GM18498 (cell line): ENCODE measurements at regions not wholly inside any gene's neighbourhood (a gene's known extent, or its start where the extent isn't known, plus 50 kb on each side); places are given as distances from the start of the nearest gene placed in this dataset.
"Not testable (repeated sequence)": the region's sequence is repeated elsewhere in the genome, so short reads cannot be mapped to it uniquely, and the experiment has no call there.

Experiments used
- ATAC-seq: cut with Tn5 transposase; IDR thresholded peaks from one replicate; pipeline ENCODE4 v1.9.1; 2021; ENCODE audit warnings: mild to moderate bottlenecking, moderate library complexity; ENCODE audit not compliant: unreplicated experiment

GRCh38 chr11:29629286-29629685 is 387.5 kb downstream of the KCNA4 start:
- no peak for ATAC-seq

DNA sequence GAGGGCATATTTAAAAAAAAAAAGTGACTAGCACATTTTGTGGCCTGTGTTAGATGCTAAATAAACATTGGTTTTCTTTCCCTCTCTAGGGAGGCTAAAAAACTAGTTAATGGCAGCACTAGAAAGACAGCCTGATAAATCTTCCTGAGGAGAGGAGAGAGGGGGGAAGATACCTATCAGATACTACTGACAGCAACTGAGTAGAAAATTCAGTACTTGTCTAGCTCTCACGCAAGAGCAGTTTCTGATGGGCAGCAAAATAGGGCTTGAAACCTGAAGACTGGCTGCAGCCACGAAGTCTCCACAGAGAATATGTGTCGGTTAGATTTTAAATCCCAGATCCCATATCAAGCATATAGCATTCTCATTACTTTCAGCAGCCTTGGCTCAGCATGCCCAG is 388.2 kb downstream of the KCNA4 start:
- ATAC-seq: no peak

GRCh38 chr11:29627541-29627940 is 389.3 kb downstream of the KCNA4 start:
- ATAC-seq: no peak

DNA sequence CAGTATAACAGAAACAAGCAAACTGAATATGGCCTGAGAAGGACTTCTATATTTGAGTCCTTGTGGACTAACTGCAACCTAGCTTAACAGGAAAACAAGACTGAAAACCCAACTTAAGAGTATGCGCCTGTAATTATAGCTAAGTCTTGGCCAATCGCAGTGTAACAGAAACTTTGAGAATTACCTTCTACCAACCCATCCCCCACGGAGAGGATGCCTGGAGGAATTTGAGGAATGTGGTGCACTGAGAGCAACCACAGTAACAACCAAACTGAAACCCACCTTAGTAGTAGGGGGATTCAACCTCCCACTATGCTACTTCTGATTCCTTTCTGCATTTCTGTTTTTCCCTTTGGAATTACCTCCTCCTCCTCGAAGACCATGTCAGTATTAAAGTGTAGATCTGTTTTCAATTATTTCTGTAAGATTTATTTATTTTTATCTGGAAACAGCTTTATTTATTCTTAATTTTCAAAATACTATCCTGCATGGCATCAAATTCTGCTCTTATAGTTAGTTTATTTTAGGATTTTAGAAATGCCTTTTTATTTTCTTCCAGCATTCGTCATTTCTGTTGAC is 393.6 kb downstream of the KCNA4 start:
- no peak for ATAC-seq

DNA sequence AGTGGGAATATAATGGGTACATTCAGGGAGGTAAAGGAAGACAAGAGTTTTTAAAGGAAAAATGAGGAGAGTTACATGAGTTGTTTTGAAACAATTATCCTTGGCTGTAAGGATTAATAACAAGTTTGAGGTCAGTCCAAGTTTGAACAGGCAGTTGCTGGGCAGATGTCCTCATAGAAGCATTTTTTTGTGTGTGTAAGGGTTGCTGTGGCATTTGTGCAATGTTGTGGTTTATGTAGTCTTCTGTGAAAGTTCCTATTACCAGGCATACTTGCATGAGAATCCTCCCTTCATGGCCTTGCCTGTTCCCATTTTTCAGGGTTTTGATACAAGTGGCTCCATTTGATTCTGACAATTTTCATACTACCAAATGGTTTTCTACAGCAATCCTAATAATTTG is 400.2 kb downstream of the KCNA4 start:
- ATAC-seq: no peak

- ATAC-seq: no peak
These were observed 404.4 kb downstream of the KCNA4 start for GRCh38 chr11:29612423-29612822.

DNA sequence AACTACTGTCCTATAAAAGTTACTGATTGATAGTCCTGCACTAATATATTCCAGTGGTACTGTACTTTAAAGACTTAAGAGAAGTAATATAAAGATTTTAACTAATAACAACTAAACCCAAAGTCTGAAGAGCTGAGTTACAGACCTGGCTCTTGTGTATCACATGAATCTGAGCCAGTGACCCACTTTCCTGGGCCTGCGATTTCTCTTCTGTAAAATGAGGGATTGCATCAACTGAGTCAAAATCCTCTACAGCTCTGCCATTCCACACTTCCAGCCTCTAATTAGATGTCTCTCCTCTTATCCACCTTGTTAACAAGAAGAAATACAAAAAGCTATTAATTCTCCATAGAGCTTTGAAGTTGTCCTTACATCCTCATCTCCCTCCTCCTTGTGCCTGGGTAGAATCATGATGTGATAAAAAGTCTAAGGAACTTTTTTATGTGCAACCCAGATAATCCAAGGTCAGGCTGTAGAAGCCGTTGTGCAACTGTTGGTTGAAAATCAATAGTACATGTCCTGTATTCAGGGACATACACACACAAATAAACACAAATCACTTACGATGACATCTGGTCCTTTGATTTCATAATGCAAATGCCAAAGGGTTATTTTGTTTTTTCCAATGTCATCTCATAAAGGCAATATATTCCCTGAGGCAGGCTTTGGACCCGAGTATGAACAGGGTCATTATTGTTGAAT is 410.3 kb downstream of the KCNA4 start:
- no peak for ATAC-seq

DNA sequence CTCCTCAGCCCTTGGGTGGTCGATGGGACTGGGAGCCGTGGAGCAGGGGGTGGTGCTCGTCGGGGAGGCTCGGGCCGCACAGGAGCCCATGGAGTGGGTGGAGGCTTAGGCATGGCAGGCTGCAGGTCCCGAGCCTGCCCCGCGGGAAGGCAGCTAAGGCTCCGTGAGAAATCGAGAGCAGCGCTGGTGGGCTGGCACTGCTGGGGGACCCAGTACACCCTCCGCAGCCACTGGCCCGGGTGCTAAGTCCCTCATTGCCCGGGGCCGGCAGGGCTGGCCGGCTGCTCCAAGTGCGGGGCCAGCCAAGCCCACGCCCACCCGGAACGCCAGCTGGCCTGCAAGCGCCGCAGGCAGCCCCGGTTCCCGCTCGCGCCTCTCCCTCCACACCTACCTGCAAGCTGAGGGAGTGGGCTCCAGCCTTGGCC is 416.7 kb downstream of the KCNA4 start:
- ATAC-seq: not testable (repeated sequence)

DNA sequence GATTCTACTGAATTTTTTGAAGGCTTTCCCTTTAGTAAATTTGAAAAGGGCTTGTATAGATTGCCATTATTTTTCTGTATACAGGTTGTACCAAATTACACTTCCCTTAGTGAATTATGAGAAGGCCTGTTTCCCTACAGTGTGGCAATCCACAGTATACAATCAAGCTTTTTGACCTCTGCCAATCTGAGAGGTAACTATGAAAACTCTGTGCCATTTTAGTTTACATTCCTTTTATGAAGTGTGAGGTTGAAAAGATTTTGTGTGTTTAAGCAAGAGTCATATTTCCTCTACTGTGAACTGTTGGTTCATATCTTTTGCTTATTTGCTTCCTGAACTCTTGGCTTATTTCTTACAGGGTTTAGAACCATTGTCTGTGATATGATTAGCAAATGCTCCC is 432.5 kb downstream of the KCNA4 start:
- ATAC-seq: no peak

DNA sequence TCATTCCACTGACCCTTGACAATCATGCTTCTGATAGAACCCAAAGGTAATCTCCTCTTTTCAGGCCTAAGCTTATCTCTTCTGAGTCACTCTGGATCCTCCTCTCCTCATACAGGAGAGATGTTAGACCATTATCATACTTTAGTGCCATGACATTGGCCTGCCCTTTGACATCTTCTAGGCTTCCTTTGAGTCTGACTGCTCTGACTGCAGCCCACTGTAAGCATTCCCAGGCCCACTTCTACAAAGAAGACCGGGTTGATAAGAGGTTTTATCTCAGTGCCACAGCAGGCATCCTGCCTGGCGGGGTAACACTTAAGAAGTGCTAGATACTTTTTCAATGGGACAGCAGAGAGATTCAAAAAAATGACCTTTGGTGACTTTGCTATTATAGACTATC is 438.0 kb downstream of the KCNA4 start:
- no peak for ATAC-seq

DNA sequence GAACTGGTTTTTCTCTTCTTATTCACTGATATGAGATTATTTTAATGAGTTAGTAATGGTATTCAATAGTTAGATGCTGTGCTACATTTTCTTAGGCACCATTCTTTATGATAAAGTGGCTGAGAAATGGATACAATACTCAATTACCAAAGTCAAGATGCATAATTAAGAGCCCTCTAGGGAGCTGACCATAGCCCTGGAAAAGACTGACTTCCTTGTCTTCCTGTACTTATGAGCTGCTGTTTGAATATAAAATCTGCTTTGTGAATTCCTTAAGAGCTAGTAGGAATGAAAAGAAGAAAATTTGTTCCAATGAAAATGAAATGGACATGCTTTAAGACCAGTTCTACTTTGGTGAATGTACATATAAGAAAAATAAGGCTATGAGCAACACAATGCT is 452.3 kb downstream of the KCNA4 start:
- ATAC-seq: no peak

- no peak for ATAC-seq
These were observed 454.6 kb downstream of the KCNA4 start for GRCh38 chr11:29562183-29562582.

DNA sequence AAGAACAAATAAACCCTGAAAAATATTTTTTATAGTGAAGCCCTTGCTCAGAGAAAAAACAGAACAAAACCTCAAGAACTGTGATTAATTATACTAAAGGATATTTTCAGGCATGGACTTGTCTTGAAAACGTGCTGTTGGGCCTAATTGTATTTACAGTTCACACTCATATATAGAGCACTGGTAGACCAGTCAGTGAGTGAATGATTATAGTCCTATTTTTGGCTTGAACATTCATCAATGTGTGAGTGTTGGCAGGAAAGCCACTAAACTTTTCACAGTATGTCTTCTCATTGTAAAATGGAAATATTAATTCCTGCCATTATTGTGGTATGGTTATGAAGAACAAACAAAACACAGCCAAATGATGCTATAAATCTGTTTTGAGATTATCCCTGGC is 462.8 kb downstream of the KCNA4 start:
- no peak for ATAC-seq

GRCh38 chr11:29538339-29539036 is 478.3 kb downstream of the KCNA4 start:
- no peak for ATAC-seq

DNA sequence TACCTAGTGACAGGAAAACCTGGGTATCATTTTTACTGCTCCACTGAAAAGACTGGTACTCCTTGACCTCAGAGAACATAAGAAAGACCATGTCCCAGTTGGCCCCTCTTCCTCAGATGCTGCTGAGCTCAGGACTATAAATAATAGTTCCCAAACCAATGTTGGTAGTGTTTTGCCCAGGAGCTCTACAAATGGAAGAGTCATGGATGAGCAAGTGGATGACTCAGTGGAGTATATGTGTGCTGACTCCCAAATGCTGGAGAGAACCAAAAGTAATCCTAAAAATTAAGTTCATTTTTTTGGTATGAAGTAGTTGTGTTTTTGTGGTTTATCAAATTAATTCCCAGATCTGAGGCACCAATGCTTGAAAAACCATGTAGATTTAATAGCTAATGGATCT is 482.0 kb downstream of the KCNA4 start:
- no peak for ATAC-seq

DNA sequence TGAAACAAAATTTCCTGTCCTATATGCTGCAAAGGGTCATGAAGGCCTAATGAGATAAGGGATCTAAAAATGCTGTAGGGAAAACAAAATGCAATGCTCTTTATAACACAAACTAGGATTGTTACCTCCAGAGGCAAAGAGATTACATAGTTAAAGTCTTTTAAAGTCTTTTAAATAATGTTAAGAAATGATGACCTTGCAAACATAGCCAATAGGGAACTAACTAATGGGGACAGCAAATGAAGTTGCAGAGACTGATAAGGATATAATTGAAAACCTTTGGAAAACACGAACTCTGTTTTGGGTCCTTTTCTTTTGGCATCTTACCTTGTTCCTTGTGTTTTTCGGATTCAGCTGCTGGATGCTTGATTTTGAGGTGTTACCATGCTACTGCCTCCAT is 485.9 kb downstream of the KCNA4 start:
- ATAC-seq: no peak

DNA sequence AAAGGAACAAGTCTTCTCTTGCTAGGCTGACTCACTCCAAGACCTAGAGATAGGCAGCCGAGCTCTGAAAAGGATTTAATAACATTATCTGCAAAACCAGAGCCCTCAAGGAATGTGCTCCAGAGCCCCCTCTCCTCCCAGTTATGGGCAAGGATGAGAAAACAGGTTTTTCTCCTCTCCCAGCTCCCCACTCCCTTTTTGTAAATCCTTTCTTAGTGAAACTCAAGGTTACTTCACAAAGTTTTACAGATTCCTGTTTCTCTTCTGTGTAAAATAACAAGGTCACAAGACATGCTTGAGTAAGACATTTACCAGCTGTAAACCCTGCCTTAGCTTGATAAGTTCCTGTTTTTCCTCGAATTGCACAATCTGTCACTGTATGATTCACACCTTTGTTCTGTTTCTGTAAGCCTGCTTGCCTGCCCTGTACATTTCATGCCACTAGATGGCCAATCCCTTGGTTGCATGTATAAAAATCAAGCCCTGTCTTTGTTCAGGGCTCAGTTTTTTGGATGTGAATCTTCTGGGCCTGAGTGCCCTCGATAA is 489.4 kb downstream of the KCNA4 start:
- ATAC-seq: no peak

GRCh38 chr11:29518389-29519174 is 498.2 kb downstream of the KCNA4 start:
- ATAC-seq: no peak

GRCh38 chr11:29511394-29511793 is 505.4 kb downstream of the KCNA4 start:
- ATAC-seq: no peak

- ATAC-seq: no peak
These were observed 509.5 kb downstream of the KCNA4 start for GRCh38 chr11:29507376-29507775.

DNA sequence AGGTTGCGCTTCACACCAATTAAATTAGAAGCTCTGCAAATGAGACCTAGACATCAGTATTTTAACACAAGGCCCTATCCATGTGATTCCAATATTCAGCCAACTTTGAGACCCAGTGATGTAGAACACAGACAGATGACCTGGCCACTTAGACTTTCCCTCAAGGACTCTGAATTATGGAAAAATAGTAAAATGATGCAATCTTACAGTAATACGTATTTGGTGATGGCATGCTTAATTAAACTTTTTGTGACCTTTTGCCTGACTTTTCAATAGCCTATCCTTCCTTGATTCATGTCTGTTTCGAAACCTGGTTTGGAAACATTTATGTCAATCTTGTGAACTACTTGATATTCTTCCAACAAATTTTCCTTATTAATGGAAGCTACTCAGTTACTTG is 521.2 kb downstream of the KCNA4 start:
- no peak for ATAC-seq
